Glutamatergic neuron (in vitro differentiated cells): ENCODE measurements at regions not wholly inside any gene's neighbourhood (a gene's known extent, or its start where the extent isn't known, plus 50 kb on each side); places are given as distances from the start of the nearest gene placed in this dataset.
"Not testable (repeated sequence)": the region's sequence is repeated elsewhere in the genome, so short reads cannot be mapped to it uniquely, and the experiment has no call there.

Source experiments
- DNase-seq: peaks from one replicate; pipeline ENCODE4 v3.0.0; 2022
- H3K27ac Mint-ChIP-seq: one replicate; pipeline ENCODE4 v1.8.0; 2020; ENCODE audit warnings: mild to moderate bottlenecking, mixed read lengths, inconsistent platforms; ENCODE audit not compliant: unreplicated experiment
- H3K27me3 Mint-ChIP-seq: one replicate; pipeline ENCODE4 v1.8.0; 2020; ENCODE audit warnings: mild to moderate bottlenecking, moderate library complexity, mixed read lengths, inconsistent platforms; ENCODE audit not compliant: unreplicated experiment
- H3K36me3 Mint-ChIP-seq: one replicate; pipeline ENCODE4 v1.8.0; 2020; ENCODE audit warnings: mild to moderate bottlenecking, mixed read lengths, inconsistent platforms; ENCODE audit not compliant: unreplicated experiment
- H3K4me1 Mint-ChIP-seq: one replicate; pipeline ENCODE4 v1.8.0; 2020; ENCODE audit warnings: mild to moderate bottlenecking, low read depth, mixed read lengths, inconsistent platforms; ENCODE audit not compliant: unreplicated experiment
- H3K4me3 Mint-ChIP-seq: one replicate; pipeline ENCODE4 v1.8.0; 2020; ENCODE audit warnings: mild to moderate bottlenecking, mixed read lengths, inconsistent platforms; ENCODE audit not compliant: unreplicated experiment
- H3K9me3 Mint-ChIP-seq: one replicate; pipeline ENCODE4 v1.8.0; 2020; ENCODE audit warnings: mild to moderate bottlenecking, moderate library complexity, mixed read lengths, inconsistent platforms; ENCODE audit not compliant: unreplicated experiment
- TF ChIP-seq, protein P1 (sequence below): fragments of 200-600 bp; sonication (generic); IDR thresholded peaks from one replicate; pipeline ENCODE4 v1.5.0; 2021; ENCODE audit not compliant: partially characterized antibody, unreplicated experiment

- Mint-ChIP-seq H3K27ac (no peak overlapping the region), H3K4me3 (no peak overlapping the region), H3K36me3 (no peaks in the 10 kb centered on the region), H3K4me1 (no peaks in the 10 kb centered on the region), H3K27me3 (no peaks in the 10 kb centered on the region), H3K9me3 (no peaks in the 10 kb centered on the region)
- DNase-seq, result no peak
- TF ChIP-seq, protein P1, sequence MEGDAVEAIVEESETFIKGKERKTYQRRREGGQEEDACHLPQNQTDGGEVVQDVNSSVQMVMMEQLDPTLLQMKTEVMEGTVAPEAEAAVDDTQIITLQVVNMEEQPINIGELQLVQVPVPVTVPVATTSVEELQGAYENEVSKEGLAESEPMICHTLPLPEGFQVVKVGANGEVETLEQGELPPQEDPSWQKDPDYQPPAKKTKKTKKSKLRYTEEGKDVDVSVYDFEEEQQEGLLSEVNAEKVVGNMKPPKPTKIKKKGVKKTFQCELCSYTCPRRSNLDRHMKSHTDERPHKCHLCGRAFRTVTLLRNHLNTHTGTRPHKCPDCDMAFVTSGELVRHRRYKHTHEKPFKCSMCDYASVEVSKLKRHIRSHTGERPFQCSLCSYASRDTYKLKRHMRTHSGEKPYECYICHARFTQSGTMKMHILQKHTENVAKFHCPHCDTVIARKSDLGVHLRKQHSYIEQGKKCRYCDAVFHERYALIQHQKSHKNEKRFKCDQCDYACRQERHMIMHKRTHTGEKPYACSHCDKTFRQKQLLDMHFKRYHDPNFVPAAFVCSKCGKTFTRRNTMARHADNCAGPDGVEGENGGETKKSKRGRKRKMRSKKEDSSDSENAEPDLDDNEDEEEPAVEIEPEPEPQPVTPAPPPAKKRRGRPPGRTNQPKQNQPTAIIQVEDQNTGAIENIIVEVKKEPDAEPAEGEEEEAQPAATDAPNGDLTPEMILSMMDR, result no peak
These were observed 1466.0 kb downstream of the CDH11 start for GRCh38 chr16:63655846-63656245.

GRCh38 chr16:63653044-63653839 lies 1468.6 kb downstream of the CDH11 start:
- DNase-seq, result no peak
- H3K9me3 Mint-ChIP-seq, result no peaks in the 10 kb centered on the region
- no peak overlapping the region for H3K27ac Mint-ChIP-seq
- H3K36me3 Mint-ChIP-seq, result no peaks in the 10 kb centered on the region
- H3K4me3 Mint-ChIP-seq, result no peak overlapping the region
- H3K27me3 Mint-ChIP-seq, result no peaks in the 10 kb centered on the region
- TF ChIP-seq, protein P1, result no peak
- H3K4me1 Mint-ChIP-seq, result peaks cover 3% of the 10 kb centered on the region

GRCh38 chr16:63652091-63652490 lies 1469.8 kb downstream of the CDH11 start:
- no peak overlapping the region for H3K27ac Mint-ChIP-seq
- no peak for DNase-seq
- no peaks in the 10 kb centered on the region for H3K36me3 Mint-ChIP-seq
- no peaks in the 10 kb centered on the region for H3K27me3 Mint-ChIP-seq
- TF ChIP-seq, protein P1, result no peak
- H3K4me3 Mint-ChIP-seq, result no peak overlapping the region
- peaks cover 7% of the 10 kb centered on the region for H3K4me1 Mint-ChIP-seq
- H3K9me3 Mint-ChIP-seq, result no peaks in the 10 kb centered on the region

DNA sequence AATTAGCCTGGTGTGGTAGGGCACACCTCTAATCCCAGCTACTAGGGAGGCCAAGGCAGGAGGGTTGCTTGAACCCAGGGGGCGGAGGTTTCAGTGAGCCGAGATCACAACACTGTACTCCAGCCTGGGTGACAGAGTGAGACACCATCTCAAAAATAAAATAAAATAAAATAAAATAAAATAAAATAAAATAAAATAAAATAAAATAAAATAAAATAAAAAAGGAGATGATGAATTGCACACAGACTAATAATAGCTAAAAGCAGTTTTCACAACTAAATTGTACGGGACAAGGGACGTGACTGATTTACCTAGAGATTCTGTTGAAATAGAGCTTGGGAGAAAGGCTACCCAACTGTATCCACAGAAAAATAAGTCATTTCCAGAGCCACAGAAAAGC lies 1471.3 kb downstream of the CDH11 start:
- DNase-seq, result no peak
- H3K36me3 Mint-ChIP-seq, result no peaks in the 10 kb centered on the region
- H3K4me3 Mint-ChIP-seq, result no peak overlapping the region
- peaks cover 13% of the 10 kb centered on the region for H3K4me1 Mint-ChIP-seq
- no peak overlapping the region for H3K27ac Mint-ChIP-seq
- H3K27me3 Mint-ChIP-seq, result no peaks in the 10 kb centered on the region
- H3K9me3 Mint-ChIP-seq, result no peaks in the 10 kb centered on the region
- TF ChIP-seq, protein P1, result no peak

DNA sequence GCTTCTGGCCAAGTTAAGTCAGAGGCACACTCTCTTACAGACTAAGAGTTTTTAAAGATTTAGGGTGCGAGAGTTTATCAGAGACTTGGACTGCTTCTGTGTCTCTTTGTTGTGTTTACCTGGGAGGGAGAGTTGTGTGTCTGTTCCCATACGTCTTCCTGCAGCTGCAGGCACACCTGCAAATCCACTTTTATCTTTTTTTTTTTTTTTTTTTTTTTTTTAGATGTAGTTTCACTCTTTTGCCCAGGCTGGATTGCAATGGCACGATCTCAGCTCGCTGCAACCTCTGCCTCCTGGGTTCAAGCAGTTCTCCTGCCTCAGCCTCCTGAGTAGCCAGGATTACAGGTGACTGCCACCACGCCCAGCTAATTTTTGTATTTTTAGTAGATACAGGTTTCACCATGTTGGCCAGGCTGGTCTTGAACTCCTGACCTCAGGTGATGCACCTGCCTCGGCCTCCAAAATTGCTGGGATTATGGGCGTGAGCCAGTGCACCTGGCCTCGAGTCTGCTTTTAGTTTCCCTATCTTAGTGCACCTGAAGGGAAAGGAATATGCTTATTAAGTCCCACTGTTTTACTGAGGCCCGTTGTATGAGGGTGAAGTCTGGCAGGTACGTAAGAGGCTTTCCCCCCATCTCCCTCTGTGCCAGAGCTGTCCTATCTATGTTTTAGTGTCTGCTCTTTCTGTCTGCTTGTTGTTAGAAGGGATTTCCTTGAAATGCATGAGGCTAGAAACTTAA lies 1488.0 kb downstream of the CDH11 start:
- not testable (repeated sequence) for H3K9me3 Mint-ChIP-seq, H3K4me1 Mint-ChIP-seq, H3K27me3 Mint-ChIP-seq, H3K36me3 Mint-ChIP-seq, DNase-seq, H3K27ac Mint-ChIP-seq, H3K4me3 Mint-ChIP-seq
